ENCODE measurements at regions not wholly inside any gene's neighbourhood (a gene's known extent, or its start where the extent isn't known, plus 50 kb on each side); places are given as distances from the start of the nearest gene placed in this dataset.

- H3K27me3 ChIP-seq (ENCODE audit: control insufficient read depth, insufficient read depth, low read length): peaks cover 8% of the 10 kb centered on the region
- no peak overlapping the region for H3K4me2 ChIP-seq (ENCODE audit: low read length)
- H3K36me3 ChIP-seq (ENCODE audit: insufficient read depth, low read length): no peaks in the 10 kb centered on the region
- H3K9me3 ChIP-seq (replicated peaks; ENCODE audit: low read length): no peaks in the 10 kb centered on the region
- H3K9ac ChIP-seq (ENCODE audit: low read depth, low read length): no peak overlapping the region
- H3K4me1 ChIP-seq (ENCODE audit: control insufficient read depth, insufficient read depth, low read length): no peaks in the 10 kb centered on the region
- H3K4me3 ChIP-seq (ENCODE audit: low read length): no peak overlapping the region
These were observed 229.9 kb downstream of the SNAPC1 start for GRCh38 chr14:61992139-61992538.

DNA sequence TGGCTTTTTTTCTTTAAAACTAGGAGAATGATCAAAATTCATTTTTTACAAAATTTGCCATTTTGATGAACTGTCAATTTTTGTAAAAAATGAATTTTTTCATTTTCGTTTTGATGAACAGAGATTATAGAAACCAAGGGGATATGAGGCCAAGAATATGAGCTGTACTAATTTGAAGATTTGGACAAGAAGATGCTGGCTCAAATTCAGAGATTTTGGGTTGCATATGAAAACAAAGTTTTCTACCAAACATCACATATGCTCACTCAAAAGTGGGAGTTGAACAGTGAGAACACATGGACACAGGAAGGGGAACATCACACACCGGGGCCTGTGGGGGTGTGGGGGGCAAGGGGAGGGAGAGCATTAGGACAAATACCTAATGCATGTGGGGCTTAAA is 230.7 kb downstream of the SNAPC1 start:
- Histone ChIP-seq H3K4me1 (ENCODE audit: control insufficient read depth, insufficient read depth, low read length) (no peaks in the 10 kb centered on the region), H3K9me3 (replicated peaks; ENCODE audit: low read length) (no peaks in the 10 kb centered on the region), H3K36me3 (ENCODE audit: insufficient read depth, low read length) (no peaks in the 10 kb centered on the region), H3K4me3 (ENCODE audit: low read length) (no peak overlapping the region), H3K9ac (ENCODE audit: low read depth, low read length) (no peak overlapping the region), H3K27me3 (ENCODE audit: control insufficient read depth, insufficient read depth, low read length) (peaks cover 10% of the 10 kb centered on the region), H3K4me2 (ENCODE audit: low read length) (no peak overlapping the region)

GRCh38 chr14:61994589-61994988 is 232.4 kb downstream of the SNAPC1 start:
- no peaks in the 10 kb centered on the region for H3K36me3 ChIP-seq (ENCODE audit: insufficient read depth, low read length)
- H3K9me3 ChIP-seq (replicated peaks; ENCODE audit: low read length): no peaks in the 10 kb centered on the region
- H3K4me3 ChIP-seq (ENCODE audit: low read length): no peak overlapping the region
- peaks cover 14% of the 10 kb centered on the region for H3K27me3 ChIP-seq (ENCODE audit: control insufficient read depth, insufficient read depth, low read length)
- no peak overlapping the region for H3K9ac ChIP-seq (ENCODE audit: low read depth, low read length)
- no peaks in the 10 kb centered on the region for H3K4me1 ChIP-seq (ENCODE audit: control insufficient read depth, insufficient read depth, low read length)
- H3K4me2 ChIP-seq (ENCODE audit: low read length): no peak overlapping the region

DNA sequence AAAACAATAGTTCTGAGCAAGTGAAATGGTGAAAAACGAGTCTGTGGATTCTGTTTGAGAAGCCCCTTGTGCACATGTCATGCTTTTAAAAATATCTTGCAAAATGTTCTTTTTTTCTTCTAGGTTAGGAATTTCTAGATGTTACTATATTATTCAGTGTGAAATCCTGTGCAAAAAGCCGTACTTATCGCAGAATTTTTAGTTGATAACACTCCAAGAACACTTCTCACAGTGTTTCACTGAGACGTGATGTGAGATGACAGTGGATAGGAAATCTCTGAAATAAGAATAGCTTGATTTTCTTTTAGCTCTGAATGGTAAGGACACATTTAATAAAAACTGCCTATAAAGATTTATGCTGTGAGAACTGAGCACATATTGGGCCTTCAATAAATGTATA is 234.5 kb downstream of the SNAPC1 start:
- peaks cover 12% of the 10 kb centered on the region for H3K27me3 ChIP-seq (ENCODE audit: control insufficient read depth, insufficient read depth, low read length)
- H3K36me3 ChIP-seq (ENCODE audit: insufficient read depth, low read length): no peaks in the 10 kb centered on the region
- H3K4me1 ChIP-seq (ENCODE audit: control insufficient read depth, insufficient read depth, low read length): no peaks in the 10 kb centered on the region
- H3K4me2 ChIP-seq (ENCODE audit: low read length): no peak overlapping the region
- no peaks in the 10 kb centered on the region for H3K9me3 ChIP-seq (replicated peaks; ENCODE audit: low read length)
- H3K9ac ChIP-seq (ENCODE audit: low read depth, low read length): no peak overlapping the region
- H3K4me3 ChIP-seq (ENCODE audit: low read length): no peak overlapping the region

DNA sequence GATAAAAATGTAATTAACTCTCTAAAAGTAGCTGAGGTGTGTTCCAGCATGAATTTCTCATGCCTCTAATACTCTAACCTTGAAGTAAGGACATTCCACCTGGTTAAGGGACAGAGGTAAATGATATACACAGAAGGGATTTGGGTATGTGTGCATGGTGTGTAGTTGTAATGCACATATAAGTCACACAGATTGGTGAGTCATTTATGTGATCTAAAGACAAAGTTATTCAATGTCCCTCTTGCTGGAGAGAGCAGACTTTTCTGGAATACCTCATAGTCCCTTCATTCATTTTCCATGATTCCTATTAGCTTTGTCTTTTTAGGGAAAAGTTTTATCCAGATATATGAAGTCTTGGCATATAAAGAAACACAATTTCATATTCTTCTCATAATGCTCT is 234.9 kb downstream of the SNAPC1 start:
- Histone ChIP-seq H3K9me3 (replicated peaks; ENCODE audit: low read length) (no peaks in the 10 kb centered on the region), H3K4me2 (ENCODE audit: low read length) (no peak overlapping the region), H3K9ac (ENCODE audit: low read depth, low read length) (no peak overlapping the region), H3K4me1 (ENCODE audit: control insufficient read depth, insufficient read depth, low read length) (no peaks in the 10 kb centered on the region), H3K36me3 (ENCODE audit: insufficient read depth, low read length) (no peaks in the 10 kb centered on the region), H3K4me3 (ENCODE audit: low read length) (no peak overlapping the region), H3K27me3 (ENCODE audit: control insufficient read depth, insufficient read depth, low read length) (peaks cover 8% of the 10 kb centered on the region)

- H3K4me3 ChIP-seq (ENCODE audit: low read length): no peak overlapping the region
- H3K9me3 ChIP-seq (replicated peaks; ENCODE audit: low read length): no peaks in the 10 kb centered on the region
- peaks cover 14% of the 10 kb centered on the region for H3K27me3 ChIP-seq (ENCODE audit: control insufficient read depth, insufficient read depth, low read length)
- no peaks in the 10 kb centered on the region for H3K36me3 ChIP-seq (ENCODE audit: insufficient read depth, low read length)
- no peak overlapping the region for H3K9ac ChIP-seq (ENCODE audit: low read depth, low read length)
- no peak overlapping the region for H3K4me2 ChIP-seq (ENCODE audit: low read length)
- H3K4me1 ChIP-seq (ENCODE audit: control insufficient read depth, insufficient read depth, low read length): no peaks in the 10 kb centered on the region
These were observed 239.7 kb downstream of the SNAPC1 start for GRCh38 chr14:62001963-62002362.

DNA sequence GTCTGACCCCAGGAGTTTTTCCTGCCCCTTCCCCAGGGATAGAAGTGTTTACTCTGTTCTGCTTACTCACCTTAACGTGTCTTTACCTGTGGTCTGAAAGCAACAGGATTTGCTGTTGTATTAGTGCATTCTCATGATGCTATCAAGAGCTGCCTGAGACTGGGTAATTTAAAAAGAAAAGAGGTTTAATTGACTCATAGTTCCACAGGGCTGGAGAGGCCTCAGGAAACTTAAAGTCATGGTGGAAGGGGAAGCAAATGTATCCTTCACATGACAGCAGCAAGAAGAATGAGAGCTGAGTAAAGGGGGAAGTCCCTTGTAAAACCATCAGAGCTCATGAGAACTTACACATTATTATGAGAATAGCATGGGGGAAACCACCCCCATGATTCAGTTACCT is 240.4 kb downstream of the SNAPC1 start:
- Histone ChIP-seq H3K4me3 (ENCODE audit: low read length) (no peak overlapping the region), H3K4me2 (ENCODE audit: low read length) (no peak overlapping the region), H3K9me3 (replicated peaks; ENCODE audit: low read length) (no peaks in the 10 kb centered on the region), H3K27me3 (ENCODE audit: control insufficient read depth, insufficient read depth, low read length) (peaks cover 14% of the 10 kb centered on the region), H3K36me3 (ENCODE audit: insufficient read depth, low read length) (no peaks in the 10 kb centered on the region), H3K9ac (ENCODE audit: low read depth, low read length) (no peak overlapping the region), H3K4me1 (ENCODE audit: control insufficient read depth, insufficient read depth, low read length) (no peaks in the 10 kb centered on the region)

- no peak overlapping the region for H3K4me3 ChIP-seq (ENCODE audit: low read length)
- no peaks in the 10 kb centered on the region for H3K4me1 ChIP-seq (ENCODE audit: control insufficient read depth, insufficient read depth, low read length)
- no peak overlapping the region for H3K9ac ChIP-seq (ENCODE audit: low read depth, low read length)
- no peaks in the 10 kb centered on the region for H3K9me3 ChIP-seq (replicated peaks; ENCODE audit: low read length)
- H3K27me3 ChIP-seq (ENCODE audit: control insufficient read depth, insufficient read depth, low read length): peaks cover 8% of the 10 kb centered on the region
- H3K4me2 ChIP-seq (ENCODE audit: low read length): no peak overlapping the region
- H3K36me3 ChIP-seq (ENCODE audit: insufficient read depth, low read length): no peaks in the 10 kb centered on the region
These were observed 241.5 kb downstream of the SNAPC1 start for GRCh38 chr14:62003701-62004100.

DNA sequence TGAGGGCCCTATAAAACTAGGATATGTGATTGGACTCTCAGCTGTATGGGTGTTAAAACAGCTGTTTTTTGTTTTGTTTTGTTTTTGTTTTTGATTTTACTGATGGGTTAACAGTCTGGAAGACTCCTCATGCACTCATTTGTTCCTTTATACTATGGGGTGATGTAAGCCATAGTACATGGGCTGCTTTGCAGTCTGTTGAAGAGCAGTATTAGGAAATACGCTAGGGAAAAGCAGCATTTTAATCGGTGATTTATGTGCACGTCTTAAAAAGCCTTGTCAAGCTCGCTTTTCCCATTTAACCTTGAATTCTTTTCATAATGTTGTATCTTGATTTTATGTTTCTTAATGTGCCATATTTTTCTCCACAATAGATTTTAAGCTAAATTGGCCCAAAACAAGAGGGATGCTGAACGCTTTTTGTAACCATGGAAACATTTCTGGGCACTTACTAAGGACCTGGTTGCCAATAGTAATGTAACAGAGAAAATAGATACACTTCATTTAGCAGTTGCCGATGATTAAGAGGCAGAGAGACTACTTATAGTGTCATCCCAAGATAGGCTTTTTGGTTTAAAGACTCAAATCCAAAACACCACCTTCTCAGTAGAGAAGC is 244.0 kb downstream of the SNAPC1 start:
- no peaks in the 10 kb centered on the region for H3K36me3 ChIP-seq (ENCODE audit: insufficient read depth, low read length)
- no peak overlapping the region for H3K9ac ChIP-seq (ENCODE audit: low read depth, low read length)
- no peak overlapping the region for H3K4me2 ChIP-seq (ENCODE audit: low read length)
- H3K4me1 ChIP-seq (ENCODE audit: control insufficient read depth, insufficient read depth, low read length): no peaks in the 10 kb centered on the region
- no peak overlapping the region for H3K4me3 ChIP-seq (ENCODE audit: low read length)
- H3K27me3 ChIP-seq (ENCODE audit: control insufficient read depth, insufficient read depth, low read length): peaks cover 12% of the 10 kb centered on the region
- H3K9me3 ChIP-seq (replicated peaks; ENCODE audit: low read length): no peaks in the 10 kb centered on the region

GRCh38 chr14:62015243-62015642 is 253.0 kb downstream of the SNAPC1 start:
- Histone ChIP-seq H3K4me1 (ENCODE audit: control insufficient read depth, insufficient read depth, low read length) (no peaks in the 10 kb centered on the region), H3K36me3 (ENCODE audit: insufficient read depth, low read length) (no peaks in the 10 kb centered on the region), H3K9ac (ENCODE audit: low read depth, low read length) (no peak overlapping the region), H3K27me3 (ENCODE audit: control insufficient read depth, insufficient read depth, low read length) (peaks cover 5% of the 10 kb centered on the region), H3K9me3 (replicated peaks; ENCODE audit: low read length) (no peaks in the 10 kb centered on the region), H3K4me3 (ENCODE audit: low read length) (no peak overlapping the region), H3K4me2 (ENCODE audit: low read length) (no peak overlapping the region)

GRCh38 chr14:62015945-62016344 is 253.7 kb downstream of the SNAPC1 start:
- Histone ChIP-seq H3K4me2 (ENCODE audit: low read length) (no peak overlapping the region), H3K9me3 (replicated peaks; ENCODE audit: low read length) (no peaks in the 10 kb centered on the region), H3K9ac (ENCODE audit: low read depth, low read length) (no peak overlapping the region), H3K4me3 (ENCODE audit: low read length) (no peak overlapping the region), H3K4me1 (ENCODE audit: control insufficient read depth, insufficient read depth, low read length) (no peaks in the 10 kb centered on the region), H3K27me3 (ENCODE audit: control insufficient read depth, insufficient read depth, low read length) (peaks cover 7% of the 10 kb centered on the region), H3K36me3 (ENCODE audit: insufficient read depth, low read length) (no peaks in the 10 kb centered on the region)

DNA sequence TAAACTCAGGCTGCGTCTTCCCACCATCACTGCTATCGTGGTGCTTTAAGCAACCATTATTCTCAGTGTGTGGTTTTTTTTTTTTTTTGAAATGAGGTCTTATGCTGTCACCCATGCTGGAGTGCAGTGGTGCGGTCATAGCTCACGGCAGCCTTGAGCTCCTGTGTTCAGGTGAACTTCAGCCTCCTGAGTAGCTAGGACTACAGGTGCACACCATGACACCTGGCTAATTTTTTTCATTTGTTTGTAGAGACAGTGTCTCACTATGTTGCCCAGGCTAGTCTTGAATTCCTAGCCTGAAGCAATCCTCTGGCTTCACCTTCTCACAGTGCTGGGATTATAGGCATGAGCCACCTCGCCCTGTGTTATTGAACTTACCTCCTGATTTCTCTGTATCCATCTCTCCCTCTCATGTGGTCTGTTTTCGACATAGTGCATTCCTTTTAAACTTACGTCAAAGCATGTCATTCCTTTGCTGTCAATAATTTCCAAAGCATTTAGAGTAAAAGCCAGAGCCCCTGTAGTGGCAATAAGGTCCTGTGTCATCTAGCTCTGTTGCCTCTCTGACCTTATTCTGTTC is 255.5 kb downstream of the SNAPC1 start:
- Histone ChIP-seq H3K4me1 (ENCODE audit: control insufficient read depth, insufficient read depth, low read length) (no peaks in the 10 kb centered on the region), H3K4me2 (ENCODE audit: low read length) (no peak overlapping the region), H3K4me3 (ENCODE audit: low read length) (no peak overlapping the region), H3K27me3 (ENCODE audit: control insufficient read depth, insufficient read depth, low read length) (peaks cover 7% of the 10 kb centered on the region), H3K9ac (ENCODE audit: low read depth, low read length) (no peak overlapping the region), H3K36me3 (ENCODE audit: insufficient read depth, low read length) (no peaks in the 10 kb centered on the region), H3K9me3 (replicated peaks; ENCODE audit: low read length) (no peaks in the 10 kb centered on the region)

All from skeletal muscle satellite cell (primary cell).